Gastroesophageal sphincter (tissue), 3 donors: ENCODE measurements at regions not wholly inside any gene's neighbourhood (a gene's known extent, or its start where the extent isn't known, plus 50 kb on each side); places are given as distances from the start of the nearest gene placed in this dataset.
"Not testable (repeated sequence)": the region's sequence is repeated elsewhere in the genome, so short reads cannot be mapped to it uniquely, and the experiment has no call there.

ENCODE experiments used
- EP300 ChIP-seq: sonication (generic); formaldehyde crosslinking; IDR thresholded peaks from one replicate; pipeline ENCODE4 v1.6.1; 2017; ENCODE audit warnings: antibody characterized with exemption, mild to moderate bottlenecking
- POLR2A ChIP-seq, 2 donors: fragments of 450-650 bp; IDR thresholded peaks; one replicate each; pipeline ENCODE4 v1.6.1; 2017; ENCODE audit warnings: antibody characterized with exemption in 2 of 2, mild to moderate bottlenecking in 2 of 2, moderate library complexity in 1 of 2
- POLR2AphosphoS5 ChIP-seq: sonication (generic); formaldehyde crosslinking; IDR thresholded peaks from one replicate; pipeline ENCODE4 v1.6.1; 2017; ENCODE audit warnings: antibody characterized with exemption
- TF ChIP-seq, protein P1 (sequence below), 4 experiments: fragments of 200-600 bp in 2 of 4; fragments of 450-650 bp in 2 of 4; sonication (generic) in 1 of 4; IDR thresholded peaks; one replicate each; pipeline ENCODE4 v1.5.1; 2017 to 2019; ENCODE audit warnings: antibody characterized with exemption in 4 of 4, mild to moderate bottlenecking in 2 of 4, moderate library complexity in 2 of 4

DNA sequence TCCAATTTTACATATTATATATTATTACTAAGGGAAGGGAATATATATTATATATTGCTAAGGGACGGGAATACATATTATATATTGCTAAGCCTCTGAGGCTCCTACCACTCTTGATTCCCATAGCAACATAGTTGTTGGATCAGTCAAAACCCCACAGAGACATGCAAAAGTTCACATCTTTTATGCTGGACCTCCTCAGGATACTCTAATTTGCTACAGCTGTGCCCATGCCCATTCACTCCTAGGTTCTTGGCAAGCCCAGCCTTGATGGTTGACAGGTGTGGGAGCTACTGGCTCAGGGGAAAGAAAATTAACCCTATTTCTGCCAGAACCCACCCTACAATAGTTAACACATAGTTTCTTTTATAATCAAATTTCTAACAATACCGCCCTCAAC is 84.6 kb upstream of the POMZP3 start:
- TF ChIP-seq, protein P1, sequence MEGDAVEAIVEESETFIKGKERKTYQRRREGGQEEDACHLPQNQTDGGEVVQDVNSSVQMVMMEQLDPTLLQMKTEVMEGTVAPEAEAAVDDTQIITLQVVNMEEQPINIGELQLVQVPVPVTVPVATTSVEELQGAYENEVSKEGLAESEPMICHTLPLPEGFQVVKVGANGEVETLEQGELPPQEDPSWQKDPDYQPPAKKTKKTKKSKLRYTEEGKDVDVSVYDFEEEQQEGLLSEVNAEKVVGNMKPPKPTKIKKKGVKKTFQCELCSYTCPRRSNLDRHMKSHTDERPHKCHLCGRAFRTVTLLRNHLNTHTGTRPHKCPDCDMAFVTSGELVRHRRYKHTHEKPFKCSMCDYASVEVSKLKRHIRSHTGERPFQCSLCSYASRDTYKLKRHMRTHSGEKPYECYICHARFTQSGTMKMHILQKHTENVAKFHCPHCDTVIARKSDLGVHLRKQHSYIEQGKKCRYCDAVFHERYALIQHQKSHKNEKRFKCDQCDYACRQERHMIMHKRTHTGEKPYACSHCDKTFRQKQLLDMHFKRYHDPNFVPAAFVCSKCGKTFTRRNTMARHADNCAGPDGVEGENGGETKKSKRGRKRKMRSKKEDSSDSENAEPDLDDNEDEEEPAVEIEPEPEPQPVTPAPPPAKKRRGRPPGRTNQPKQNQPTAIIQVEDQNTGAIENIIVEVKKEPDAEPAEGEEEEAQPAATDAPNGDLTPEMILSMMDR (IDR thresholded peaks at IDR 0.05): not testable (repeated sequence)
- TF ChIP-seq POLR2A (IDR thresholded peaks at IDR 0.05); POLR2AphosphoS5; EP300: not testable (repeated sequence)
